Epithelial cell of esophagus (primary cell): ENCODE measurements at regions not wholly inside any gene's neighbourhood (a gene's known extent, or its start where the extent isn't known, plus 50 kb on each side); places are given as distances from the start of the nearest gene placed in this dataset.
A peak's percentile ranks its signal among the peaks of the same experiment; 100 is the strongest.

Experiments used
- DNase-seq: peaks from one replicate; pipeline ENCODE4 v3.0.0; 2010; ENCODE audit warnings: low read depth
- H3K4me3 ChIP-seq: 2 replicates; pipeline ENCODE4 v1.5.1; 2011; ENCODE audit warnings: mild to moderate bottlenecking, low read length, control low read depth
- TF ChIP-seq, protein P1 (sequence below): IDR thresholded peaks from 2 replicates; pipeline ENCODE4 v1.5.1; 2011; ENCODE audit warnings: low read depth, mild to moderate bottlenecking, low read length, control low read depth, inconsistent platforms; ENCODE audit not compliant: insufficient read depth; ENCODE audit errors: missing control alignments

DNA sequence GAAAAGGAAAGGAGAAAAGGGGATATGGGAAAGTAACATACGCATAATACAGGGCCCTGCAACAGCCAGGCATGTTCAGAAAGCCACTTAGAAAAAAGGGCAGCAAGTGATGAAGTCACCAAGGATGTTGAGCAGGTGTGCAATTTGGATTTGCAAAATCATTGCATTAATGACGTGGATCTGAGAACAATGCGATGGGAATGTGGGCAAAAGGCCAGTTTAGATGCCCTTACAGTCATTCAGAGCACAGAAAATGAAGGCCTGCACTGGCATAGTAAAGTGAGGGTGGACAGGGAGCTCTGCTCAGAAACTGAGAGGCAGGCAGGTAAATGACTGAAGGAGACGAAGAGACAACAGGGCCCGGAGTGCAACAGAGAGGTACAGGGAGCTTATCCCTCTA lies 123.7 kb upstream of the NHSL1 start:
- H3K4me3 ChIP-seq = no peak overlapping the region
- DNase-seq = peak; percentile 87
- TF ChIP-seq, protein P1, sequence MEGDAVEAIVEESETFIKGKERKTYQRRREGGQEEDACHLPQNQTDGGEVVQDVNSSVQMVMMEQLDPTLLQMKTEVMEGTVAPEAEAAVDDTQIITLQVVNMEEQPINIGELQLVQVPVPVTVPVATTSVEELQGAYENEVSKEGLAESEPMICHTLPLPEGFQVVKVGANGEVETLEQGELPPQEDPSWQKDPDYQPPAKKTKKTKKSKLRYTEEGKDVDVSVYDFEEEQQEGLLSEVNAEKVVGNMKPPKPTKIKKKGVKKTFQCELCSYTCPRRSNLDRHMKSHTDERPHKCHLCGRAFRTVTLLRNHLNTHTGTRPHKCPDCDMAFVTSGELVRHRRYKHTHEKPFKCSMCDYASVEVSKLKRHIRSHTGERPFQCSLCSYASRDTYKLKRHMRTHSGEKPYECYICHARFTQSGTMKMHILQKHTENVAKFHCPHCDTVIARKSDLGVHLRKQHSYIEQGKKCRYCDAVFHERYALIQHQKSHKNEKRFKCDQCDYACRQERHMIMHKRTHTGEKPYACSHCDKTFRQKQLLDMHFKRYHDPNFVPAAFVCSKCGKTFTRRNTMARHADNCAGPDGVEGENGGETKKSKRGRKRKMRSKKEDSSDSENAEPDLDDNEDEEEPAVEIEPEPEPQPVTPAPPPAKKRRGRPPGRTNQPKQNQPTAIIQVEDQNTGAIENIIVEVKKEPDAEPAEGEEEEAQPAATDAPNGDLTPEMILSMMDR = no peak

DNA sequence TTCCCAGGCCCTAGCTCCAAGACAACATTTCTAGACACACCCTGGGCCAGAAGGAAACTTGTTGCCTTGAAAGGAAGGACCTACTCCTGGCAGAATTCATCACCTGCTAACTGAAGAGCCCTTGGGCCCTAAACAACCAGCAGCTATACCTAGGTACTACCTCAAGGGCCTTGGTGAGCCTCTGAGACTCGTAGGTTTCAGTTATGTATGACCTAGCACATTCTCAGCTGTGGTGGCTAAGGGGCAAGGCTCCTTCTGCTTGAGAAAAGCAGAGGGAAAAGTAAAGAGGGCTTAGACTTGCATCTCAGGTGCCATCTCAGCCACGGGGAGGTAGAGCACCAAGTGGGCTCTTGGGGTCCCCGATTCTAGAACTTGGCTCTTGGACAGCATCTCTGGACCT lies 132.3 kb upstream of the NHSL1 start:
- TF ChIP-seq, protein P1 = no peak
- H3K4me3 ChIP-seq = no peak overlapping the region
- DNase-seq = no peak

DNA sequence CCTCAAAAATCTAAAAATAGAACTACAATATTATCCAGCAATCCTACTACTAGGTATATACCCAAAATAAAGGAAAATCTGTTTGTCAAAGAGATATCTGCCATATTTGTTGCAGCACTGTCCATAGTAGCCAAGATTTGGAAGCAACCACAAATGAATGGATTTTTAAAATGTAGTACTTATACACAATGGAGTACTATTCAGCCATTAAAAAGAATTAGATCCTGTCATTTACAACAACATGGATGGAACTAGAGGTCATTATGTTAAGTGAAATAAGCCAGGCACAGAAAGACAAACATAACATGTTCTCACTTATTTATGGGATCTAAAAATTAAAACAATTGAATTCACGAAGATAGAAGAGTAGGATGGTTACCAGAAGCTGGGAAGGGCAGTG lies 135.7 kb upstream of the CCDC28A start:
- no peak overlapping the region for H3K4me3 ChIP-seq
- DNase-seq = no peak
- TF ChIP-seq, protein P1 = no peak

DNA sequence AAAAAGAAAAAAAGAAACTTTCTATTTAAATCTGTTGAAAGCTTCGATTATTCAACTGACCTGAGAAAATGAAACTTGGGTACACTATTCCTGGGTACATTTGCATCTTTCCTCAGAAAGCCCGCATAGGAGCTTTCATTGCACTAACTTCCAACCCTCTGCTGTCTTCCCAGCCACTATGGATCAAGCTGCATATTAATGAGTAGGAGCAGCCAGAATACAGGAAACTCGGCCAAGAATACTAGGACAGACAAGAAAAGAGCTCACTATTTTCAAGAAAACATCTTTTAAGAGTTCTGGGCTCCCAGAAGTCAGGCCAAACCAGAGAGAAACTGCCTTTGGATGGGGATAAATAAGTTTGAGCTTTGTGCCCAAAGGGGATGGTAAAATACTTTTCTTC lies 135.0 kb upstream of the CCDC28A start:
- TF ChIP-seq, protein P1 = no peak
- no peak for DNase-seq
- H3K4me3 ChIP-seq = no peak overlapping the region

DNA sequence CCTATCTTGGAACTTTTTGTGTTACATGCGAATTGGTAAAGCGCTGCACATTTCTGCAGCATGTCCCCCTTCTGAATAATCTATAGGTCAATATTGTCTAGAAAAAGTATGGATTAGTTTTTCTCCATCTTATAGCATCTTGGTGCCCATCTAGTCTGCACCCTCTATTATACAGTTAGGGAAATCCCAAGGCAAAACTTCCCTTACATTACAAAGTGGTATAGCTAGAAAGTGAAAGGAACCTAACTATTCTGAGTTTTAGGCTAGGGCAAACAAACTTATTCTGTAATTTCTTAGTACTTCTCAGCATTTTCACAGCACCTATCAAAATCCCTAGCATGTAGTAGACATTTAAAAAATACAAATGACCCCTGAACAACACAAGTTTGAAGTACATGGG lies 133.5 kb upstream of the CCDC28A start:
- no peak overlapping the region for H3K4me3 ChIP-seq
- TF ChIP-seq, protein P1 = no peak
- no peak for DNase-seq

DNA sequence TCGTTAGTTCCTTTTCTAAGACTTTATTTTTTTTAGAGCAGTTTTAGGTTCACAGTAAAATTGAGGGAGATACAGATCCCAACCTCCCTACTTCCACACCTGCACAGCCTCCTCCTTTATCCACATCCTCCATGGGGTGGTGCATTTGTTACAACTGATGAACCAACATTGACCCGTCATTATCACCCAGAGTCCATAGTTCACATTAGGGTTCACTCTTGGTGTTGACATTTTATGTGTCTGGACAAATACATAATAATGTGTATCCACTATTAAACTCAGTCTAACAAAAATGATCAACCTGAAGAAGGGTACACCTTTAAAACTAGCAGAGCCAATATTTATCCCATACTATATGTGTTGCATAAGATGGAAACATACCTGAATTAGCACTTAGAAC lies 130.4 kb upstream of the CCDC28A start:
- TF ChIP-seq, protein P1 = no peak
- DNase-seq = no peak
- H3K4me3 ChIP-seq = no peak overlapping the region

DNA sequence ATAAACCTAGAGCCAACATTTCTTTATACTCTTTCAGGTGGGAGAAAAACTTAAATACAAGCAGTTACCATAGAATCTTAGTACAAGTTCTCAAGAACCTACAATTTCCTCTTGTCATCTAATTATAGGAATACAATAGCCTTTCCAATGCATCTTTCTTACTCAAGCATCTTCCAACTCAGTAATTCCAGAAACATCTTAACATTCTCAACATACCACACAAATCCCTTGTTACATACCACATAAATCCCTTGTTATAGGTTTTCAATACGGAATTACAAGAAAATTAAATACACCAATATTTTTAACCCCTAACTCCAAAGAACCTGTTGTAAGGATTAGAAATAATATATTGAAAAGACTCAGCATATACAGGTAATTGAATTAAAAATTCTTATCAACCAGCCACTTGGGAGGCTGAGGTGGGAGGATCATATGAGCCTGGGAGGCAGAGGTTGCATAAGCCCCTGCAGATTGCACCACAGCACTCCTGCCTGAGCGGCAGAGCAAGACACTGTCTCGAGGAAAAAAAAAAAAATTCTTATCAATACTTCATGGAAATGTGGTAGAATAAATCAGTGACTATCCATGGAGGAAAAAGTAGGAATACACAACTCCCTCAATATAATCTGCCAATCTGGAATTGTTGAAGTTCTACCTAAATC lies 127.5 kb upstream of the CCDC28A start:
- TF ChIP-seq, protein P1 = no peak
- DNase-seq = no peak
- no peak overlapping the region for H3K4me3 ChIP-seq
